Heart left ventricle (tissue), 16 donors: ENCODE measurements at regions not wholly inside any gene's neighbourhood (a gene's known extent, or its start where the extent isn't known, plus 50 kb on each side); places are given as distances from the start of the nearest gene placed in this dataset.

Experiments used
- ATAC-seq, 4 donors: fragments of 200-7000 bp; cut with Tn5 transposase; one replicate each; pipeline ENCODE4 v1.9.1; 2020 to 2022; ENCODE audit warnings: moderate library complexity in 4 of 4, mild to moderate bottlenecking in 3 of 4, moderate number of reproducible peaks in 1 of 4
- DNase-seq, 5 donors: peaks; one replicate each; pipeline ENCODE4 v3.0.0-alpha.2; 2020
- H3K27ac ChIP-seq, 12 donors: fragments of 200-600 bp; sonication (generic) in 4 of 12; one replicate each; pipeline versions ENCODE4 v1.5.0 to v1.8.0; 2016 to 2022; ENCODE audit warnings: mild to moderate bottlenecking in 2 of 12
- H3K27me3 ChIP-seq, 9 donors: fragments of 200-600 bp; sonication (generic) in 2 of 9; one replicate each; pipeline versions ENCODE4 v1.5.1 to v1.8.0; 2016 to 2022; ENCODE audit warnings: mild to moderate bottlenecking in 3 of 9
- H3K36me3 ChIP-seq, 9 donors: fragments of 200-600 bp; sonication (generic) in 2 of 9; one replicate each; pipeline versions ENCODE4 v1.5.0 to v1.8.0; 2018 to 2022; ENCODE audit warnings: mild to moderate bottlenecking in 2 of 9
- H3K4me1 ChIP-seq, 12 donors: fragments of 200-600 bp; sonication (generic) in 4 of 12; one replicate each; pipeline versions ENCODE4 v1.5.0 to v1.8.0; 2016 to 2022; ENCODE audit warnings: mild to moderate bottlenecking in 3 of 12
- H3K4me3 ChIP-seq, 12 donors: fragments of 200-600 bp; sonication (generic) in 4 of 12; one replicate each; pipeline versions ENCODE4 v1.5.0 to v1.8.0; 2017 to 2022; ENCODE audit warnings: mild to moderate bottlenecking in 9 of 12, moderate library complexity in 4 of 12
- H3K9me3 ChIP-seq, 12 donors: fragments of 200-600 bp; sonication (generic) in 4 of 12; one replicate each; pipeline versions ENCODE4 v1.5.0 to v1.8.0; 2016 to 2022; ENCODE audit warnings: mild to moderate bottlenecking in 1 of 12
- CTCF ChIP-seq, 12 donors: fragments of 200-600 bp; sonication (generic) in 4 of 12; IDR thresholded peaks; one replicate each; pipeline versions ENCODE4 v1.5.0 to v1.8.0; 2018 to 2022; ENCODE audit warnings: antibody characterized with exemption in 12 of 12, mild to moderate bottlenecking in 5 of 12
- POLR2A ChIP-seq, 2 donors: fragments of 450-650 bp; IDR thresholded peaks; one replicate each; pipeline ENCODE4 v1.6.1; 2017; ENCODE audit warnings: antibody characterized with exemption in 2 of 2, mild to moderate bottlenecking in 2 of 2, moderate library complexity in 2 of 2
- WGBS, 4 donors: extraction: QIAGEN DNeasy Blood & Tissue Kit in 2 of 4; methylation state at CpG; one replicate each; pipeline versions ENCODE4 v1.1.5 to v1.1.7; 2013 to 2018; 5-methylcytosine and 5-hydroxymethylcytosine counted together
- intact Hi-C, 10 donors: fragments of 100-400 bp; cut with DNase I; formaldehyde crosslinking; loops; one replicate each; pipeline versions ENCODE4 v1.11.1 to v1.14.2; 2022
- donor health status: ischemic (EF 13 %, LVEDD 7.1; RV severe dilation, severe dysfunction).
- donor health status: healthy with polysubstance abuse.
- donor health status: DM: no; HTN: yes; CAD: no.
- donor health status: DM: no; HTN: no; CAD: no.
- donor health status: ischemic (EF 25% LVEDD 6.9; RV normal size, moderate dysfunction).
- donor health status: ischemic (EF 25% LVEDD 5.7; RV mildly dilated, moderate dysfunction).
- donor health status: healthy.
- donor health status: DM: yes; HTN: yes; CAD: no.
- donor health status: ischemic (EF 35%, LVEDD 5.7; RV mildly dilated, moderate dysfunction).
- donor health status: nonischemic (EF 11% LVEDD 7.7; RV severe dilation, severe dysfunction).
- donor health status: DM: yes; HTN: yes; CAD: no.
- donor health status: PGD.
- donor health status: ischemic (EF 29% LVEDD 5.4; RV normal size, mild dysfunction).
- donor health status: nonischemic (EF 23%, LVEDD 6.1; RV moderate dilation, normal function).

GRCh38 chr1:9435153-9435636 is 104.1 kb upstream of the SLC25A33 start:
- peaks cover 0 to 55% (median 22%) of the 10 kb centered on the region in 12 donors for H3K4me1 ChIP-seq
- H3K27me3 ChIP-seq = no peaks in the 10 kb centered on the region
- no peaks in the 10 kb centered on the region for H3K36me3 ChIP-seq
- no peaks in the 10 kb centered on the region for H3K9me3 ChIP-seq
- intact Hi-C loops = no loop called here
- TF ChIP-seq CTCF (IDR thresholded peaks at IDR 0.05) = no peak
- TF ChIP-seq POLR2A (IDR thresholded peaks at IDR 0.05) = no peak
- H3K4me3 ChIP-seq = no peak overlapping the region
- ATAC-seq (peak in 2 of 4 donors; percentile 13 to 24), DNase-seq (peak in 1 of 5 donors; percentile 12)
- 37 to 38% (median 38%) methylated on average over 4 of the region's 4 CpGs for WGBS, 4 donors
- H3K27ac ChIP-seq = peak overlapping the region in 8 of 12 donors; percentile 15 to 73 (median 46)

GRCh38 chr1:9435854-9436640 is 103.2 kb upstream of the SLC25A33 start:
- intact Hi-C loops = no loop called here
- H3K4me3 ChIP-seq = no peak overlapping the region
- WGBS, 4 donors = 37 to 55% (median 42%) methylated on average over 5 of the region's 5 CpGs

GRCh38 chr1:9437961-9438430 is 101.3 kb upstream of the SLC25A33 start:
- intact Hi-C loops = no loop called here
- 73 to 79% (median 75%) methylated on average over 14 of the region's 14 CpGs for WGBS, 4 donors

More at GRCh38 chr1:9435854-9436640, 103.2 kb upstream of the SLC25A33 start:
- ATAC-seq = no peak
- Histone ChIP-seq H3K27me3 (no peaks in the 10 kb centered on the region), H3K9me3 (no peaks in the 10 kb centered on the region), H3K27ac (peak overlapping the region in 7 of 12 donors; percentile 10 to 73 (median 40)), H3K4me1 (peaks cover 0 to 59% (median 28%) of the 10 kb centered on the region in 12 donors), H3K36me3 (no peaks in the 10 kb centered on the region)
- TF ChIP-seq POLR2A (IDR thresholded peaks at IDR 0.05) = no peak
- no peak for TF ChIP-seq CTCF (IDR thresholded peaks at IDR 0.05)
- peak in 1 of 5 donors; percentile 31 for DNase-seq

More at GRCh38 chr1:9437961-9438430, 101.3 kb upstream of the SLC25A33 start:
- ATAC-seq = peak in 2 of 4 donors; percentile 3 to 9
- Histone ChIP-seq H3K27me3 (no peaks in the 10 kb centered on the region), H3K36me3 (no peaks in the 10 kb centered on the region), H3K4me3 (no peak overlapping the region), H3K9me3 (no peaks in the 10 kb centered on the region), H3K4me1 (peaks cover 0 to 79% (median 42%) of the 10 kb centered on the region in 12 donors), H3K27ac (peak overlapping the region in 11 of 12 donors; percentile 37 to 86 (median 58))
- no peak for TF ChIP-seq CTCF (IDR thresholded peaks at IDR 0.05)
- no peak for TF ChIP-seq POLR2A (IDR thresholded peaks at IDR 0.05)
- DNase-seq = peak in 4 of 5 donors; percentile 34 to 55 (median 46)
